ENCODE measurements at regions not wholly inside any gene's neighbourhood (a gene's known extent, or its start where the extent isn't known, plus 50 kb on each side); places are given as distances from the start of the nearest gene placed in this dataset.

GRCh38 chr4:4602468-4602867, 60.6 kb upstream of the STX18 start:
- TF ChIP-seq CTCF (IDR thresholded peaks at IDR 0.05 in 2 of 3, conservative IDR thresholded peaks at IDR 0.05 in 1 of 3; ENCODE audit: control insufficient read depth in 2 of 3, extremely low read depth in 1 of 3, insufficient read depth in 1 of 3, low read depth in 3 of 3, low read length in 3 of 3) (no peak), FOXM1 (IDR thresholded peaks at IDR 0.05; ENCODE audit: low read depth, low read length) (no peak), NR2C2 (IDR thresholded peaks at IDR 0.05; ENCODE audit: borderline replicate concordance, control insufficient read depth, insufficient read length, low read depth) (no peak), PAX8 (IDR thresholded peaks at IDR 0.05) (no peak), TCF7 (IDR thresholded peaks at IDR 0.05; ENCODE audit: borderline replicate concordance) (no peak), SIX5 (IDR thresholded peaks at IDR 0.05; ENCODE audit: low read depth, low read length, severe bottlenecking) (no peak), SIN3A (IDR thresholded peaks at IDR 0.05; ENCODE audit: low read depth, low read length) (no peak), POLR2A (IDR thresholded peaks at IDR 0.05; ENCODE audit: low read depth, low read length) (no peak), ATF2 (IDR thresholded peaks at IDR 0.05; ENCODE audit: low read length) (no peak), JUNB (IDR thresholded peaks at IDR 0.05) (no peak), CBX5 (IDR thresholded peaks at IDR 0.05; ENCODE audit: low read depth) (no peak)

Data from GM12878 (cell line).